Upper lobe of right lung (tissue), 1 donor: ENCODE measurements at regions not wholly inside any gene's neighbourhood (a gene's known extent, or its start where the extent isn't known, plus 50 kb on each side); places are given as distances from the start of the nearest gene placed in this dataset.
A peak's percentile ranks its signal among the peaks of the same experiment; 100 is the strongest.

Experiments used
- ATAC-seq: fragments of 200-7000 bp; cut with Tn5 transposase; one replicate; pipeline ENCODE4 v1.9.1; 2020; ENCODE audit warnings: mild to moderate bottlenecking, moderate library complexity
- DNase-seq: peaks from one replicate; pipeline ENCODE4 v3.0.0-alpha.2; 2020
- H3K27ac ChIP-seq: fragments of 200-600 bp; one replicate; pipeline ENCODE4 v1.8.0; 2022
- H3K27me3 ChIP-seq: fragments of 200-600 bp; one replicate; pipeline ENCODE4 v1.8.0; 2022; ENCODE audit warnings: mild to moderate bottlenecking
- H3K36me3 ChIP-seq: fragments of 200-600 bp; one replicate; pipeline ENCODE4 v1.8.0; 2022
- H3K4me1 ChIP-seq: fragments of 200-600 bp; one replicate; pipeline ENCODE4 v1.8.0; 2022
- H3K4me3 ChIP-seq: fragments of 200-600 bp; one replicate; pipeline ENCODE4 v1.8.0; 2022; ENCODE audit warnings: mild to moderate bottlenecking
- H3K9me3 ChIP-seq: fragments of 200-600 bp; one replicate; pipeline ENCODE4 v1.8.0; 2022
- intact Hi-C: fragments of 100-400 bp; cut with DNase I; formaldehyde crosslinking; loops from one replicate; pipeline ENCODE4 v1.11.0; 2022
- TF ChIP-seq, protein P1 (sequence below): fragments of 200-600 bp; IDR thresholded peaks from one replicate; pipeline ENCODE4 v1.8.0; 2022; ENCODE audit warnings: antibody characterized with exemption
- donor health status: DM: no; HTN: yes; CAD: no; lungs with severe emphysema.

DNA sequence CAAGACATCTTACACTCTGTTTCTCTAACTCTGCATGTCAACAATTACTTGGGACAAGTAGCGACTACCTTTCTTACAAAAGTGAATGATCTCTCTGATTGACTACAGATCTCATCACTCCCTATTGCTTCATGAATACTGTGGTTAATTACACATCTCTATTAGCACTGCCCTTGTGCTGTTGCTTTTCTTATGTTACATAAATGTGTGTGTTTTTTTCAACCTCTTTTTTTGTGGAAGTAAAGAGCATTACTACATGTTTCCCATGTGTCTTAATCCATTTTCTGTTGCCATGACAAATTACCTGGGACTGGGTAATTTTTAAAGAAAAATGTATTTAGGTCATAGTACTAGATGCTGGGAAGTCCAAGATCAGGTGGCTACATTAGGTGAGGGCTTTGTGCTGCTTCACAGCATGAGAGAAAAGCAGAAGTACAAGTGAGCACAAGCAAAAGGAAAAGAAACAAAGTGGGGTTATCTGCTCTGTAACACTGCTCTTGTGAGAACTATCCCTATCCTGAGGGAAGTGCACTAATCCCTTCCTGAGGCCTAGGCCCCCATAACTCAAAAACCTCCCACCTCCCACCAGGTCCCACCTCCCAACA is 298.2 kb upstream of the SATB1 start:
- H3K9me3 ChIP-seq = no peaks in the 10 kb centered on the region
- ATAC-seq = peak; percentile 45
- no peaks in the 10 kb centered on the region for H3K27me3 ChIP-seq
- H3K36me3 ChIP-seq = no peaks in the 10 kb centered on the region
- TF ChIP-seq, protein P1, sequence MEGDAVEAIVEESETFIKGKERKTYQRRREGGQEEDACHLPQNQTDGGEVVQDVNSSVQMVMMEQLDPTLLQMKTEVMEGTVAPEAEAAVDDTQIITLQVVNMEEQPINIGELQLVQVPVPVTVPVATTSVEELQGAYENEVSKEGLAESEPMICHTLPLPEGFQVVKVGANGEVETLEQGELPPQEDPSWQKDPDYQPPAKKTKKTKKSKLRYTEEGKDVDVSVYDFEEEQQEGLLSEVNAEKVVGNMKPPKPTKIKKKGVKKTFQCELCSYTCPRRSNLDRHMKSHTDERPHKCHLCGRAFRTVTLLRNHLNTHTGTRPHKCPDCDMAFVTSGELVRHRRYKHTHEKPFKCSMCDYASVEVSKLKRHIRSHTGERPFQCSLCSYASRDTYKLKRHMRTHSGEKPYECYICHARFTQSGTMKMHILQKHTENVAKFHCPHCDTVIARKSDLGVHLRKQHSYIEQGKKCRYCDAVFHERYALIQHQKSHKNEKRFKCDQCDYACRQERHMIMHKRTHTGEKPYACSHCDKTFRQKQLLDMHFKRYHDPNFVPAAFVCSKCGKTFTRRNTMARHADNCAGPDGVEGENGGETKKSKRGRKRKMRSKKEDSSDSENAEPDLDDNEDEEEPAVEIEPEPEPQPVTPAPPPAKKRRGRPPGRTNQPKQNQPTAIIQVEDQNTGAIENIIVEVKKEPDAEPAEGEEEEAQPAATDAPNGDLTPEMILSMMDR = no peak
- DNase-seq = no peak
- intact Hi-C loops = no loop called here
- peaks cover 7% of the 10 kb centered on the region for H3K4me1 ChIP-seq
- H3K27ac ChIP-seq = no peak overlapping the region
- no peak overlapping the region for H3K4me3 ChIP-seq

DNA sequence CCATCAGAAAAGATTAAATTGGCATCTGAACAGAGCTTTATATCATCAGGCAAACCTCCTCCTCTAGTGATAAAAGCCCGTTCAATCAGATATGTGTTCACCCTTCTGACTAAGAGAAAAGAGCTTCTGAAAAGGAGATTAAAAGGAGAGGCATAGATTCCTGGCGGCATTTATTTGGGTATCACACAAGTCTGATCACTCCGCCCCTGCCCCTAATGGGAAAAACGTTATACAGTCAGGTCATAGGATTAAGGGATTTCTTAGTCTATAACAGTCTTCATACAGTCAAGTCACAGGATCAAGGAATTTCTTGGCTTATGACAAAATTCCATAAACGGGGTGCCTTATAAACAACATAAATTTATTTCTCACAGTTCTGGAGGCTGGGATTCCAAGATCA is 295.4 kb upstream of the SATB1 start:
- Histone ChIP-seq H3K27ac (no peak overlapping the region), H3K4me3 (no peak overlapping the region), H3K27me3 (no peaks in the 10 kb centered on the region), H3K36me3 (no peaks in the 10 kb centered on the region), H3K4me1 (peaks cover 3% of the 10 kb centered on the region), H3K9me3 (no peaks in the 10 kb centered on the region)
- TF ChIP-seq, protein P1 = no peak
- intact Hi-C loops = no loop called here
- ATAC-seq (no peak), DNase-seq (no peak)

DNA sequence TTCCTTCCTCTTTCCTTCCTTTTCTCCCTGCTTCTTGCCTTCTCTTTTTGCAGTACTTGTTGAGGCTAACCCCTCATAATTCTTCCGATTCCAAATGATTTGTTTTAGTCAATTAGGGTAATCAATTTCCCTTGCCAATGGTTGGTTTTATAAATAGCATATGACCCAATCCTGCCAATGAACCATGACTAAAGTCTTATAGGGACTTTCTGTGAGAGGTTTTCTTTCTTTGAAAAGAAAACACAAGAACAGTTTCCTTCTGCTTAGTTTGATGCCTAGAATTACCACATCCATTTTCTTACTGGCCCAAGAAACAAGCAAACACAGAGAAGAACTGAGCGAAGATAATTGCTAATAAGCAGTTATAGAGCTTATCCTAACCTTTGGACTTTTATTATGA is 292.5 kb upstream of the SATB1 start:
- H3K4me3 ChIP-seq = no peak overlapping the region
- H3K36me3 ChIP-seq = no peaks in the 10 kb centered on the region
- intact Hi-C loops = no loop called here
- no peak overlapping the region for H3K27ac ChIP-seq
- ATAC-seq (no peak), DNase-seq (no peak)
- no peaks in the 10 kb centered on the region for H3K9me3 ChIP-seq
- H3K4me1 ChIP-seq = peaks cover 3% of the 10 kb centered on the region
- H3K27me3 ChIP-seq = no peaks in the 10 kb centered on the region
- TF ChIP-seq, protein P1 = no peak

DNA sequence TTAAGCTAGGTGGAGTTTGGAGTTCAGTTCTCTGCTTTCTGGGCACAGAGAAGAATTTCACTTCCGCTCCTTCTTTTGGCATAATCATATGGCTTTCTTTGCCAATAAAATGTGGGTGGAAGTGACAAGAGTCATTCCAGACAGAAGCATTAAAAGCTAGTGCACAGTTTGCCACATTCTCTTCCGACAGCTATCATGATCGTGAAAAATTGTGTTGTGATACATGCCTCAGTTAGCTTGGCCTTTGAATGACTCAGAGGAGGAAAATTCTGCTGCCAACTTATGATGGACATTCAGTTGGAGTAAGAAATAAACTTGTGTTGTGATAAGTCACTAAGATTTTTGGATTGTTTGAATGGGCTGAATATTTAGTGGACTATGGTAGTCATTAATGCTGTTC is 291.7 kb upstream of the SATB1 start:
- no peaks in the 10 kb centered on the region for H3K9me3 ChIP-seq
- H3K36me3 ChIP-seq = no peaks in the 10 kb centered on the region
- H3K27ac ChIP-seq = no peak overlapping the region
- ATAC-seq = no peak
- H3K27me3 ChIP-seq = no peaks in the 10 kb centered on the region
- intact Hi-C loops = no loop called here
- H3K4me3 ChIP-seq = no peak overlapping the region
- TF ChIP-seq, protein P1 = no peak
- DNase-seq = no peak
- H3K4me1 ChIP-seq = peaks cover 3% of the 10 kb centered on the region

DNA sequence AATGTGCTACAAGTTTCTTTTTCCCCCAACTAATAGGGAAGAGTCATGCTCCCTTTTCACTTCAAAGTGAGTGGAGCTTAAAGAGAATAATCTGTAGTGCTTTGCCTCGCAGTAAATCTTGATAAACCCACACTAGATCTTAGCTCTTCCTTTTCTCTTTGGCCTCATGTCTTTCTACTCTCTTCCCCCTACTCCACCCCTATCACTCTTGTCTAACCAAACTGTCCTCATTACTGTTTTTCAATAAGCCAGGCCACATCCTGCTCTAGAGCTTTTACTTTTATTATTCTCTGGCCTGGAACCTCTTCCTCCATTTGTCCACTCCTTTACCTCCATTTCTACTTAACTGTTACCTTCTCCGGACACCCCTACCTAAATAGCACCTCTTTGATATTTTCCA is 291.0 kb upstream of the SATB1 start:
- no peak overlapping the region for H3K27ac ChIP-seq
- no peaks in the 10 kb centered on the region for H3K36me3 ChIP-seq
- no peaks in the 10 kb centered on the region for H3K9me3 ChIP-seq
- H3K4me3 ChIP-seq = no peak overlapping the region
- DNase-seq = no peak
- H3K4me1 ChIP-seq = peaks cover 3% of the 10 kb centered on the region
- no peaks in the 10 kb centered on the region for H3K27me3 ChIP-seq
- intact Hi-C loops = no loop called here
- TF ChIP-seq, protein P1 = no peak
- no peak for ATAC-seq

DNA sequence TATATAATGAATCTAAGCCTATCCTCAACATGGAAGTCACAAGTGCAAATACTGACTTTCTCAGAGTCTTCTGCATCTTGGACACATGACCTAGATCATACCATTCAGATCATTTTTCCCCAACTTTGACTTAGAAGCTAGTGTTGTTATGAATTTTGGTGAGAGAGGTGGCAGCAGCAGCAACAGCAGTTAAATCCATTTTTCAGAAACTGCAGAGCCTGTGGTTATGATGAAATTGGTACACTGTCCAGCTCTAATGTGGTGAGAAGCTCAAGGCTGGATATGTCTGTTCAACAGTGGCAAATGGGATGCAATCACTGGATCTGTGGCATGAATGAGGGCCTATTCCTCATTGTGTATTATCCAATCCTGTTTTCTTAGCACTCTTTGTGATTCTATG is 290.1 kb upstream of the SATB1 start:
- no peak for ATAC-seq
- H3K4me3 ChIP-seq = no peak overlapping the region
- no peak for DNase-seq
- TF ChIP-seq, protein P1 = no peak
- no peak overlapping the region for H3K27ac ChIP-seq
- no peaks in the 10 kb centered on the region for H3K27me3 ChIP-seq
- peaks cover 3% of the 10 kb centered on the region for H3K4me1 ChIP-seq
- H3K36me3 ChIP-seq = no peaks in the 10 kb centered on the region
- no peaks in the 10 kb centered on the region for H3K9me3 ChIP-seq
- intact Hi-C loops = no loop called here
